NT2/D1 (cell line): ENCODE measurements at regions not wholly inside any gene's neighbourhood (a gene's known extent, or its start where the extent isn't known, plus 50 kb on each side); places are given as distances from the start of the nearest gene placed in this dataset.

Experiments used
- YY1 ChIP-seq: IDR thresholded peaks from 2 replicates; pipeline ENCODE4 v1.6.1; 2011; ENCODE audit not compliant: insufficient read length, insufficient read depth
- ZNF274 ChIP-seq: IDR thresholded peaks from 2 replicates; pipeline ENCODE4 v1.6.1; 2011; ENCODE audit warnings: mild to moderate bottlenecking, low read depth, low read length

- no peak for TF ChIP-seq ZNF274
- no peak for TF ChIP-seq YY1
These were observed 301.9 kb upstream of the DPYD start for GRCh38 chr1:98222706-98223105.
